GM18870 (cell line): ENCODE measurements at regions not wholly inside any gene's neighbourhood (a gene's known extent, or its start where the extent isn't known, plus 50 kb on each side); places are given as distances from the start of the nearest gene placed in this dataset.
A peak's percentile ranks its signal among the peaks of the same experiment; 100 is the strongest.

ENCODE experiments used
- ATAC-seq: cut with Tn5 transposase; IDR thresholded peaks from one replicate; pipeline ENCODE4 v1.9.1; 2021; ENCODE audit warnings: moderate library complexity; ENCODE audit not compliant: unreplicated experiment

DNA sequence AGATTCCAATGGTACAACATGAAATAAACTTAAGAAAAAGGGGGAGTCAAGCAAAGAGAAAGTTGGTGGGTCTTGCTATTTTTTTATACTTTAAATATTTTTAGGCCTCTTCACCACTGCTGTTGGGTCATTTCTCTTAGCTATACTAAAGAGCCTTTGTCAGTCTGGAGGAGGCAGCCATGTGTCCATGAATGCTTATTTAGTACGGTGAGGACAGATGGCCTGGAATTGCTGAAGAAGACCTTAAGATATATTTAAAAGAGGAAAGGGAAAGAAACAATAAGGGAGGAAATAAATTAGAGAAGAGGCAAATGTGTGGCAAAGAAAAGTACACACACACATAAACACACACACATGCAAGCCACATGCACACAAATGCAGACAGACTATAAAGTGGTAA is 560.5 kb upstream of the MEF2C start:
- no peak for ATAC-seq

DNA sequence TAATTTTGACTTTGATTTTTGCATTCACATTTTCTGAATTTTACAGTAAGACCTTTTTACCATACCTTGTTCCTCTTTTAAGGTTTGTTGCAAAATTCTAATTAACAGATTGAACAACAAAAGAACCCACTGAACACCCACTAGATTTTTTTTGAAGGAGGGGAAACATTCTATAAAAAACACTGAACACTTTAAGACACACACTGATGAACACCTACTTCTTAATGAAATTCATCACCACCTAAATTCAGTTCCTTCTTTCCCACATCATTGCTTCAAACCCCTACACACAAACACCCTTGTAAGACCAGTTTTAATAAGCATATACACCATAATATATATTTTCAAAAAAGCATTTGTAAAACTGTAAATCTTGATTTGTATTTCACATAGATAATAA is 559.0 kb upstream of the MEF2C start:
- no peak for ATAC-seq

DNA sequence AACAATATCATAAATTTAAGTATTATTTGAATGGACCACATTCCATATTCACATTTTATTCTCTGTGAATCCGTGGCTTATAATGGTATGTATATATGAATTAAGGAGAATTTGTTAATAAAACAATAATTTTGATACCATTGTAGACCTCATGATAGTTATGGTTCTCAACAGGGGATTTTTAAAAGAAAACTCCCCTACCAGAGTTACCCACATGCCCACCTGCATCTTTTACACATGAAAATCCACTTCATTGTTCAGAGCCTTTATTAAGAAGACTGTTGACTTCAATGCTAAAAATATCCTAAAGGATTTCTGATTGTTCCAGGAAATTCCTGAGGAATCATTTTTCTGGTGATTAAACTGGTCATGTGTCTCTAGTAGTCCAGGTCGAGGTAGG is 557.7 kb upstream of the MEF2C start:
- no peak for ATAC-seq

DNA sequence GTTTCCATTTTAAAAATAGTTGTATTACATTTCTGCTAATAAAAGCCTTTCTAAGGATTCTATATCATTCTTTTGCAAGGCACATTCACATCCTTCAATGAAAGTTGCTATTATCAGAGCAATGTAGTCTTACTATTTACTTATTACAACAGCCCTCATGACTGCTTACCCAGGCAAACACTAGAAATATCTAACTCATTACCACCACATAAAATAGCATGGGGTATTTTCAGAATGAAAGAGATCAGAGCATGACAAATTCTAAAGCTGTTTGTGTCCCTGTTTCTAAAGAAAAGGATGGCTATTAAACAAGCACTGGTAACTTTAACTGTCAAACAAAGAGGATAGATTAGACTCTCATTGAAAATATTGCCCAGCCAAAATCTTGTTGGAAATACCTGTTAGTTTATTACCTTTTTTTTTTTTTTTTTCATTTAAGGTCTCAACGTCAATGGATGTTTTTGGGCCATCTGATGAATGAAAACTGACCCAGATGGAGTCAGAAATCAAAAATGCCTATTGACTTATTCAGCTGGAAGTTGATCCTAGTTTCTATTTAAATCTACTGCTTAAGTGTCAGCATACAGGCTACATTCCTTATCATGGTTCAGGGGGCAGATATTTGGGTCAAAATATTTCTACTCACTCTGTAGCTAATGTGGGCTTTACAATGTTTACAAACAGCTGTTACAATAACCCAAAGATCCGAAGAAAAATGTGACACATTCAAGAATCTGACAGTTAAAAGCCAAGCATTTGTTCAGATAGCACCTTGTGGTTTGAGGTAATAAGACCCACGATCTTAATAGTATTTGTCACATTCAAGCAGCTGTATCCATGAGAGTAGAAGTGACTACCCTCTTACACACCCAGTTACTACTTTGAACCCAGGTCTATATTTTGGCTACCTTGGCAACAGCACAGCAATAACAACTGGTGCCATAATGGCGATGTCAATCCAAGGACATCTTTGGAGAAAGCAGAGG is 554.8 kb upstream of the MEF2C start:
- no peak for ATAC-seq

DNA sequence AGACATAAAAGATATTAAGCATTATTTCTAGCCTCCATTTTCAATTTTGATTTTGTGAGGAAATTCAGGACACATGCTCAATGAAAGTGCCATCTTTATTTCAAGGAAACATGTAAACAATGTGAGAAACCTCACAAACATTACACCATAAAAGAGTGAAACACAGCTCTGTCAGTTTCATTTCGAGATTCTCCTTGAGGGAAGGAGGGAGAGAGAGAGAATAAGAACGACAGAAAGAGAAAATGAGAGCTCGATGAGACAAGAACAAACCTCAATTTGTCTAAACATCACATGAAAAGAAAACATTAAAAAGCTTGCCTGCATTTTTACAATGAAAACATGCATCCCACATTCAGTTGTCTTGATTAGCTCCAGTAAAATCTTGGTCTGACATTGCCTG is 553.5 kb upstream of the MEF2C start:
- no peak for ATAC-seq

DNA sequence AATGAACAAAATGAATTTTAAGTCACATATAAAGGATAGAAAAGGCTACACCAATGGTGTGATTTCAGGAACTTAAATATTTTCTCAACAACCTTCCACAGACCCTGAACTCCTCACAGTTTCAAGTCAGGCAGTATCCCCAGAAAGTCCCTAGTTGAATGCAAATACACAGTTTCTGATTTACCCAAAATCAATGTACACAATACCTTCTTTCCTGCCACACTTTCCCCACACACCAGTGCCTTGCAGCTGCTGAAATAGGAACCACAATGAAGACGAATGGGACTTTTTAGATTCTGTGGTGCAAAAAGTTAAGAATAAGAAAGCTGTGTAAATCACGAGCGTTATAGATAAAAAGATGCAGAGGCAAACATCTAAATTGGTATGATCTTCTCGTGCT is 552.4 kb upstream of the MEF2C start:
- ATAC-seq, result peak; percentile 86

DNA sequence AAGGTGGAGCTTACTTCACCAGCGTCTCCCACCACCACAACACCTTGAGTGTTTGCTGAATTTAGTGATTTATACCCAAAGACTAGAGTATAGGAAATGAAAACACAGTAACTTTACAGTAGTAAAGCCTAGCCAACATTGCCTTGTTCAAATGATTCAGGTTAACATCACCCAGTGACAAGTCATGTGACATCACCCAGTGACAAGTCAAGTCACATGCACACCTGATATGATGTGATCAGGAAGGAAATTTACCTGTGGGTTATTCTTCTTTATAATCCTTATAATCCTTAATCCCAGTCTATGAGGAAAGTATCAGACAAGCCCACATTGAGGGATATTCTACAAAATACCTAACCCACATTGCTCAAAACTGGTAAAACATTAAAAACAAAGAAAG is 545.6 kb upstream of the MEF2C start:
- ATAC-seq, result no peak

DNA sequence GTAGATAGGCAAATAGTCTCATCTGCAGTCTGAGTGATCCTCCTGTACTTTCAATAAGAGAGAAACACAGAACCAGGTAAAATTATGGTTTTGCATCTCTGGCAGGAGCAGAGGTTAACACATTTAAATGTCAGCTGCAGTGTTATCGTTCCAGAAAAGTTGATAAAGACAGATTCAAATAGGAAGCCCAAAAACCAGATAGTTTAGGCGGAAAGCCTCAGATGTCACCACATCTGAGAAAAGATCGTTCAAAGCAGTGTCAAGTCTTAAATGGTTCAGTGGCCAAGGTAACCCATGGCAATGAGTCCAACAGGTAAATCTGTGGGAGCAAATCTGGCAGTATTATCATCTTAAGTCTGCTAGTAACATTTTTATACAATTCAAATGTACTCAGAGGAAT is 542.1 kb upstream of the MEF2C start:
- no peak for ATAC-seq

DNA sequence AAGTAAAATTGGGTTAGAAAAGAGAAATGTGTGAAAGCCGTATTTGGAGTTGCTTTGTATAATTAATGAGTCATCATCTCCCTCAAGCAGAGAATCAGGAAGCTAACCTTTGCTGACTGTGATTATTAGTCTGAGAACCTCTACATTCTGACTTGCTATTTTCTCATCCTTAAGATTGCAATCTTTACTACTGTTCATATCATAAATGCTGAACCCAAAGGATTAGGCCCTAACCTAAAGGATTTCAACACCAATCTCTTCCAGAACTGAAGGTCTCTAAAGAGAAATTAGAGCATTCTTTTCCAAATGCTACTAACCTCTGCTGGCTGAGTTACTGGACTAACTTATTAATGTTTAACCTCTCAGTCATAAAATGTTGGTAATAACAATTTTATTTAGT is 538.1 kb upstream of the MEF2C start:
- ATAC-seq, result peak; percentile 81

DNA sequence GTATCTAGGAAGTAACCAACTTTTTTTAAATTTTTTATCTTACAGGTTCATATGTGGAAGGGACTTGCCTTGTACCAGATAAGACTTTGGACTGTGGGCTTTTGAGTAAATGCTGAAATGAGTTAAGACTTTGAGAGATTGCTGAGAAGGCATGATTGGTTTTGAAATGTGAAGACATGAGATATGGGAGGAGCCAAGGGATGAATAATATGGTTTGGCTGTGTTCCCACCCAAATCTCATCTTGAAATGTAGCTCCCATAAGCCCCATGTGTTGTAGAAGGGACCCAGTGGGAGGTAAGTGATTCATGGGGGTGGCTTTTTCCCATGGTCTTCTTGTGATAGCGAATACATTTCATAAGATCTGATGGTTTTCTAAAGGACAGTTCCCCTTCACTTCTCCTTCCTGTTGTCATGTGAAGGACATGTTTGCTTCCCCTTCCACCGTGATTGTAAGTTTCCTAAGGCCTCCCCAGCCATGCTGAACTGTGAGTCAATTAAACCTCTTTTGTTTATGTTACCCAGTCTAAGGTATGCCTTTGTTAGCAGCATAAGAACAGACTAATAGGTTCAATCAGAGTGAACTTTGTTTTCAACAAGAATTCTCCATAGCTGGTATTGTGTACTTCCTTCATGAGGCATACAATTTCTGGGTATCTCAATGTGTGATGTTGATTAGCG is 535.6 kb upstream of the MEF2C start:
- no peak for ATAC-seq

DNA sequence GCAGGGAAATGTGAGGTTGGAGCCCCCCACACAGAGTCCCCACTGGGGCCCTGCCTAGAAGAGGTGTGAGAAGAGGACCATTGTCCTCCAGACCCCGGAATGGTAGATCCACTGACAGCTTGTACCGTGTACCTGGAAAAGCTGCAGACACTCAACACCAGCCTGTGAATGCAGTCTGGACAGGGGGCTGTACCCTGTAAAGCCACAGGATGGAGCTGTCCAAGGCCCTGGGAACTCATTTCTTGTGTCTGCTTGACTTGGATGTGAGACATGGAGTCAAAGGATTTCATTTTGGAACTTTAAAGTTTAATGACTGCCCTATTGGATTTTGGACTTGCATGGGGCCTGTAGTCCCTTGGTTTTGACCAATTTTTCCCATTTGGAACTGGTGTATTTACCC is 535.0 kb upstream of the MEF2C start:
- ATAC-seq, result no peak

DNA sequence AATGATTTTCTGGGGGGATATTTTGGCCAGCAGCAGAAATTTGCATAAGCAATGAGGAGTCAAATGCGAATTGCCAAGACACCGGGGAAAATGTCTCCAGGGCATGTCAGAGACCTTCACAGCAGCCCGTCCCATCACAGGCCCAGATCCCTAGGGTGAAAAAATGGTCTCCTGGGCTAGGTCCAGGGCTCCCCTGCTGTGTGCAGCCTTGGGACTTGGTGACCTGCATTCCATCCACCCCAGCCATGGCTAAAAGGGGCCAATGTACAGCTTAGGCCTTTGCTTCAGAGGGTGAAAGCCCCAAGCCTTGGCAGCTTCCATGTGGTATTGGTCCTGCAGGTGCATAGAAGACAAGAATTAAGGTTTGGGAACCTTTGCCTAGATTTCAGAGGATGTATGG is 534.5 kb upstream of the MEF2C start:
- ATAC-seq, result no peak

DNA sequence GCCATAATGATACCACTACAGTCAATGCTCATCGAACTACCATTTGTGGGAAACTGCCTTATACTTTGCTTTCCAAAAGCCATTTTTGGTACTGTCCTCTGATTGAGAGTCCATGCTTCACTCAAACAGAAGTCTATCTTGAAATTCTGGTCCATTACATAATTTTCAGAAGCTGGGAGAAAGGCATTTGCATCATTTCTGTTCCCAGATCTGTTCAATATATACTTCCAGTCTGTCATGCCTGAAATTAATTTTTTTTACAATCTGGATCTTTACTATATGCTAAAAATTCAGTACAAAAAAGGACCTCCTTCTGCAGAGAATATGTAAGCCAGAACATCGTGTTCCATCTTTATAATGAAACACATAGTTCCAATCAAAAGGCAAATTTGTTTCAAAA is 528.9 kb upstream of the MEF2C start:
- ATAC-seq, result no peak

DNA sequence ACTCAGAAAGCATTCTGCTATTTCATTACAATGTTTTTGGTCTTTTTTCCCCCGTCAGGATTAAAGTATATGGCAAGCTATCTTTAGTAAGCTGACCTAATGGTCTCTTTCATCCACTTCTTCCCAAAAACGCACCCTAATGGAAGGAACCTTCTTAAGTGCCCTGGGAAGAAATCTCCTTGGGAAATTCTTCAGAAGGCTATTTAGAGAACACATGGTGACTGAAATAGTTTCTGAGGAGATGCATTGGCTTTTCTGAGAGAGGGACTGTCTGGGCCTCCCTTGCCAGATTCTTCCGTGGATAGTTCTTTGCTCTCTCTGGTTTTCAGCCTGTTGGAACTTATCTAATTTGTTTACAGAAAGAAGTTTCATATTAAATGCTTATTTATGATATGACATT is 524.1 kb upstream of the MEF2C start:
- no peak for ATAC-seq

DNA sequence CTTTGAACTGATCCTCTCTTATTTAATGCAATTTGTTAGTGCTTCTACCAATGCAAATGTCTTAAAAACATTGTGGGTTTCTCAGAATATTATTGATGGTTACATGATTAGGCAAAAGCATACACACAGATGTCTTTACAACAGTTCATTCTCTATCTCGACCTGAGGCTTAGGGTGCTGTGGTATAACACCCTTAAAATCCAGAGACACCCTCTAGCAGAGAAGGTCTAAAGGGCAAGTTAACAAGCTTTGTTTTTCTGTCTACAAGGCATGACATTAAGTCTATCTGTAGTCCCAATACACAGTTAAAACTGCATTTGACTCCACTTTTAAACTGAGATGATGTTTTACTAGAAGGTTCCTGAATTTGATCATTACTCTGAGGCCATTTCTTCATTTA is 518.7 kb upstream of the MEF2C start:
- no peak for ATAC-seq

DNA sequence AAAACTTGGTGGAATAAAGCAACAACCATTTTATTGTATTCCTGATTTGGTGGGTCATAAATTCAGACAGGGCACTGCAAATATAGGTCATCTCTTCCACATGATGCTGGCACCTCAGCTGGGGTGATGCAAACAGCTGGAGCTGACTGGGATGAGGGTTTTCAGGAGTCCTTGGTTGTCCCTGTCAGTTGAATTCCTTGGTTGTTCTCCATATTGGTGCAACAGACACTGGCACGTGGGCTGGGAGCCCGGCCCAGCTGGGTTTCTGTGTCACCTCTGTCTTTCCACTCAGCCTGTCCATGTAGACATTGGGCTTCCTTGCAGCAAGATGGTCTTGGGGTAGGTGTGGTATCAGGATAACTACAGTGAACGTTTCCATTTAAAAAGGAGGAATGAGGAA is 518.0 kb upstream of the MEF2C start:
- ATAC-seq, result no peak

DNA sequence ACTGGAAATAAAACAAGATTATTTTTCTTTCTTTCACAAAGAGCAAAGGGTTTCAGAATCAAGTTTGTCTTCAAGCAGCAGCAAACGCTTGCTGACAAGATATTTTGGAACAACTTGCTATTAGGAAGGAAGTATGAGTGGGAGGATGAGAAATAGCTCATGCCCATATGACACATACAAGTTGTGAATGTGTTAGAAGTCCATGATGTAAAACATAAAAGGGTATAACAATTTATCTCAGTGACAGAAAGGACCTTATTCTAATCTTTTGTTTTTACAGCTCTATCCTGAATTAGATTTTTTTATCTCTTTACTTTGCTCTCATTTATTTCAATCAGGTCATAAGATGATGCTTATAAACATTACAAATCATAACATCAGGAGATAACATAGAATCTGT is 516.6 kb upstream of the MEF2C start:
- no peak for ATAC-seq

DNA sequence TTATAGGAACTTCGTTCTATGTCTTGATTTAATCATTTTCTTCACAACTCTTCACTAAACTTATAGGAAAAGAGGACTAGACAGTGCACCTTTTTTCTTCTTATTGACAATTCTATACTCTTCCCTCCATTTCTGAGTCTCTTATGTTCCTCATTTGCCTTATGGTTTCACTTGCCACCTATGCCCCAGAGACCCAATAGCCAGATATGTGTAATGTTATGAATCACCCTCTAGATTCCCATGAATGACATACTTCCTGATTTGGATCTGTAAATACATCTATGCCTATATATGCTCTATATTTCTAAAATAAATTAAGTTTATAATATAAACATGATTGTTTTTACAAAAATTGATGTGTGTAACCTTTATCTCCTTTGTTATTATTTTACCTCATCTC is 514.1 kb upstream of the MEF2C start:
- ATAC-seq, result peak; percentile 88

DNA sequence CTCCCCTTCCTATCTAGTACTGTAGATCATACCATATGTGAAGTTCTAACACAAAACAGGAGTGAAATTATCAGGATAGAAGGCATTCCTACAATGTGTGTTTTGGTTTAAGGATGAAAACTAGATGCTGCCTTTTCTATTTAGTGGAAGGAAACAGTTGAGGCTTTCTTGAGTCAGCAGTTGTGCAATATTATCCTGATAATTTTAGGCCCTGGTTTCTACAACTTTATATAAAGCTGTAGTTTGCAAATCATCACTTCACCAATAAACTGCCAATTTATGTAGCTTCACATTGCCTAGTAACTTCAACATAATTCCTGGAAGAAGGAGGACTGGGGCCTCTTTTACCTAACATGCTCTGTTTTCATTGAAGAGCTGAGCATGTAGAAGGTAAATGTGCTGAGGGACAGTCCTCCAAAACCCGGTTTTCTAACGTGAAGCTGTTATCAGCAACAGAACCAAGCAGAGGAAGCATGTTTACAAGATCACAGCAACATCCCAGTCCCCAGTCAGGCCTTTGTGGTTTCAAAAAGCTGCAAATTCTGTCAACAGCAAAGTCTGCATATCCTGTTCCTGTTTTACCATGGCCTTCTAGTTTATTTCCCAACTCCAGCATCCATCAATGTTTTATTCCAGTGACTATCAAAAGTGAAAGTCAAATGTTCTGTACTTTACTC is 513.4 kb upstream of the MEF2C start:
- peak; percentile 38 for ATAC-seq

DNA sequence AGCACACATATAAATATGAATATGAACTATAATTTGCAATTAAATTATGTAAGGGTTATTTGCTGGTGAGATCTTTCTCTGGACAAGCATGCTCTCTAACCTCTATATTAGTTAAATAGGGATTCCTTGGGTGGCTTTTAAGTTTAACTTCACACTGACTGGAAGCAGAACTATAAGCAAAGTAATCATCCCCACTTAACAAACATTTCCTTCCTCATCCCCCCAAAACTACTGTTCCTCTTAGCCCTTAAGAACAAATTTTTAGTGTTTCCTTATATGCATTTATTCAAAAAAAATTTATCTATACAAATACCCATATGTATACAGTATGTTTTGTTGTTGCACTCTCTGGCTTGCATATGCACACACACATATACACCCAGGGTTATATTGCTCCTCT is 512.1 kb upstream of the MEF2C start:
- ATAC-seq, result no peak

DNA sequence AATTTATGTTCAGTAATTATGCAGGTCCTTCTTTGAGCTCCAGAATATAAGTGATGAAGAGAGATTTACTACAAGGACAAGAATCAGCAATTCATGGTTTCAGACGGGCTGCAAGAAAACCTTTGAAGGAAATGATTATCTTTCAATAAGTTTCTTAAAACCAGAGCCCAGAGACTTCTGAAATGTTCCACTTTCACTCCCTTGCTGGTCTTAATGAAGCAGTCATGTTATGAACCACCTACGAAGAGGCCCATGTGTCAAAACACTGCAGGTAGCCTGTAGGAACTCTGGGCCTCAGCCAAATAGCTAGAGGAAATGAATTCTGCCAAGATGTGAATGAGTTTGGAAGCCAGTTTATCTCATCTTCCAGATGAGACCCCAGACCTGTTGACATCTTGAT is 505.9 kb upstream of the MEF2C start:
- ATAC-seq, result no peak

DNA sequence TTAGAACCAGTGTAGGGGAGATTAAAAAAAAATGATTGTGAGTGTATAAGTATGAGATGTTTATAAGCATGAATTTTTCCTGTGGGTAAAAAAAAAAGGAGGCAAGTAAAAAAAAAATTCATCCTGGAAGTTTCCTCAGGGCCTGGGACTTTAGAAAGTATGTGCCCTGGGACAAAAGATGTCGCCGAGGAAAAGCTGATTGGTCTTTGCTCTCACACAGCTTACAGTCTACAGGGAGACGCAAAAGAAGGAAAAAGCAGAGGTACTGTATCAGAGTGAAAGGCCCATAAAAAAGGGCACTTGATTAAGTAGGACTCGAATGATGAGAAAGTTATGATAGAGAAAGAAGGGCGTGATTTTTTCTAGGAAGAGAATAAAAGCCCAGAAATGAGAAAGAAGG is 501.4 kb upstream of the MEF2C start:
- no peak for ATAC-seq
